Activated CD8-positive, alpha-beta T cell treated with anti-CD3 and anti-CD28 coated beads for 36 hours (primary cell): ENCODE measurements at regions not wholly inside any gene's neighbourhood (a gene's known extent, or its start where the extent isn't known, plus 50 kb on each side); places are given as distances from the start of the nearest gene placed in this dataset.

Source experiments
- ATAC-seq: fragments of 200-7000 bp; cut with Tn5 transposase; one replicate; pipeline ENCODE4 v1.10.0; 2021; ENCODE audit warnings: mild to moderate bottlenecking, moderate library complexity
- CTCF ChIA-PET: fragments of 350-600 bp; sonication (Branson Sonifier 250); formaldehyde crosslinking; loops from one replicate; lab custom pipeline; 2021; ENCODE audit warnings: antibody characterized with exemption; lab: Charles Lee
- POLR2A ChIA-PET: fragments of 350-600 bp; sonication (Branson Sonifier 250); formaldehyde crosslinking; loops from one replicate; lab custom pipeline; 2021; ENCODE audit warnings: antibody characterized with exemption; lab: Charles Lee
- DNase-seq: peaks from one replicate; pipeline ENCODE4 v3.0.0-alpha.2; 2020
- H3K27ac Mint-ChIP-seq: one replicate; pipeline ENCODE4 v1.8.0; 2021; ENCODE audit warnings: mild to moderate bottlenecking, mixed read lengths
- H3K27me3 Mint-ChIP-seq: one replicate; pipeline ENCODE4 v1.8.0; 2021; ENCODE audit warnings: mixed read lengths
- H3K36me3 Mint-ChIP-seq: one replicate; pipeline ENCODE4 v1.8.0; 2021; ENCODE audit warnings: low read depth, mixed read lengths
- H3K4me1 Mint-ChIP-seq: one replicate; pipeline ENCODE4 v1.8.0; 2021; ENCODE audit warnings: low read depth, mixed read lengths
- H3K4me3 Mint-ChIP-seq: one replicate; pipeline ENCODE4 v1.8.0; 2021; ENCODE audit warnings: mild to moderate bottlenecking, moderate library complexity, mixed read lengths
- H3K9me3 Mint-ChIP-seq: one replicate; pipeline ENCODE4 v1.8.0; 2021; ENCODE audit warnings: mixed read lengths
- CTCF ChIP-seq: fragments of 200-600 bp; IDR thresholded peaks from one replicate; pipeline ENCODE4 v1.8.0; 2022; ENCODE audit warnings: antibody characterized with exemption, mild to moderate bottlenecking
- intact Hi-C: fragments of 100-400 bp; cut with micrococcal nuclease; formaldehyde crosslinking; loops from one replicate; pipeline ENCODE4 v1.10.0; 2022

- intact Hi-C loops = no loop called here
- Mint-ChIP-seq H3K9me3 (no peaks in the 10 kb centered on the region), H3K36me3 (no peaks in the 10 kb centered on the region), H3K27ac (no peak overlapping the region), H3K4me1 (no peaks in the 10 kb centered on the region), H3K27me3 (peaks cover 2% of the 10 kb centered on the region), H3K4me3 (no peak overlapping the region)
- ChIA-PET CTCF (no interaction called here), POLR2A (no interaction called here)
- TF ChIP-seq CTCF = no peak
- ATAC-seq = no peak
- DNase-seq = no peak
Observed at GRCh38 chr5:57055731-57056130, 103.8 kb upstream of the MIER3 start.

GRCh38 chr5:57063773-57064172 is 110.1 kb upstream of the GPBP1 start:
- Mint-ChIP-seq H3K4me3 (no peak overlapping the region), H3K4me1 (no peaks in the 10 kb centered on the region), H3K36me3 (no peaks in the 10 kb centered on the region), H3K27me3 (peaks cover 4% of the 10 kb centered on the region), H3K9me3 (peaks cover 1% of the 10 kb centered on the region), H3K27ac (no peak overlapping the region)
- intact Hi-C loops = no loop called here
- no peak for DNase-seq
- POLR2A ChIA-PET = no interaction called here
- ATAC-seq = no peak
- CTCF ChIA-PET = interaction anchor here (1.6 to 2.1 kb wide), 2 partner anchors 67 to 75 kb away, joined by 4 to 5 read pairs; no protein-coding TSS in a partner anchor
- TF ChIP-seq CTCF = no peak

- no peak for ATAC-seq
- CTCF ChIA-PET = no interaction called here
- no peak for TF ChIP-seq CTCF
Observed at GRCh38 chr5:57066924-57067596, 106.8 kb upstream of the GPBP1 start.

GRCh38 chr5:57067597-57067924 is 106.3 kb upstream of the GPBP1 start:
- intact Hi-C loops = no loop called here
- H3K27ac Mint-ChIP-seq = no peak overlapping the region
- TF ChIP-seq CTCF = no peak
- no peak overlapping the region for H3K4me3 Mint-ChIP-seq
- ChIA-PET POLR2A (no interaction called here), CTCF (no interaction called here)
- no peaks in the 10 kb centered on the region for H3K4me1 Mint-ChIP-seq
- DNase-seq (no peak), ATAC-seq (no peak)
- no peaks in the 10 kb centered on the region for H3K36me3 Mint-ChIP-seq
- H3K27me3 Mint-ChIP-seq = peaks cover 9% of the 10 kb centered on the region
- H3K9me3 Mint-ChIP-seq = peaks cover 7% of the 10 kb centered on the region

More at GRCh38 chr5:57066924-57067596, 106.8 kb upstream of the GPBP1 start:
- POLR2A ChIA-PET = interaction anchor here (0.6 kb wide), 1 partner anchor 33 kb away, joined by 3 read pairs; no protein-coding TSS in a partner anchor
- Mint-ChIP-seq H3K4me1 (no peaks in the 10 kb centered on the region), H3K27me3 (peaks cover 6% of the 10 kb centered on the region), H3K4me3 (no peak overlapping the region), H3K9me3 (peaks cover 7% of the 10 kb centered on the region), H3K36me3 (no peaks in the 10 kb centered on the region), H3K27ac (no peak overlapping the region)
- no peak for DNase-seq
- intact Hi-C loops = no loop called here

GRCh38 chr5:57069115-57069835 is 104.6 kb upstream of the GPBP1 start:
- intact Hi-C loops = no loop called here
- Mint-ChIP-seq H3K27ac (no peak overlapping the region), H3K4me3 (no peak overlapping the region), H3K27me3 (peaks cover 10% of the 10 kb centered on the region), H3K9me3 (peaks cover 7% of the 10 kb centered on the region), H3K36me3 (no peaks in the 10 kb centered on the region), H3K4me1 (no peaks in the 10 kb centered on the region)
- DNase-seq (no peak), ATAC-seq (no peak)
- ChIA-PET CTCF (no interaction called here), POLR2A (interaction anchor here (0.7 kb wide), 1 partner anchor 37 kb away, joined by 3 read pairs; no protein-coding TSS in a partner anchor)
- no peak for TF ChIP-seq CTCF
